ENCODE measurements at regions not wholly inside any gene's neighbourhood (a gene's known extent, or its start where the extent isn't known, plus 50 kb on each side); places are given as distances from the start of the nearest gene placed in this dataset.

DNA sequence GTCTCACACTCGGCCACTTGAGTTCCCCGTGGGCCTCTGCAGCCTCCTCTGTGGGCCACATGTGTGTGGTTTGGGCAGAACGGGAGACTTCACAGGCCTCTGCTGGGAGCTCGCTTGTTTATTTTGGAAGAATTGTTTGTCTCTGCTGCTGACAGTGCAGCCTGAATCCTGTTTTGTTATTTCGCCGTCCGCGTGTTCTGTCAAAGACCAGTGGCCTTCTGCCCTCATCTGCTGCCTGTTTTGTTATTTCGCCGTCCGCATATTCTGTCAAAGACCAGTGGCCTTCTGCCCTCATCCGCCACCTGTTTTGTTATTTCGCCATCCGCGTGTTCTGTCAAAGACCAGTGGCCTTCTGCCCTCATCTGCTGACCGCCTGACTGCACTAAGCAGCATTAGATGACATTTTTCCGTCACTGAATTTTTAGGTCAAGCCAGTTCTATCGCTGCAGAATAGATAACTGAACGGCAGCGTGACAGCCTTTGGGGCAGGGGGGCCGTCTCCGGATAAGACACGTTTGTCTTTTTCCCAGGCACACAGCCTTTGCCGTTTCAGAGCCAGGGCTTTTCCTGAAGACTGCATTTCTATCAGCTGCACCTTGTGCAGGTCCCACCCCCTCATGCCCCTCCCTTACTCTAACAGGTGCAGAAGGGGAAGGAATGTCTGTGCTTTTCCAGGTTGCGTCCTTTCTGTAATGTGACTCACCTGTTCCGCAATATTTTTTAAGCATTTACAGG lies 158.5 kb upstream of the AFDN start (continued):
- no peak for TF ChIP-seq RFX1 (IDR thresholded peaks at IDR 0.05)
- no peak; the same call in 1 of the 2 replicates for TF ChIP-seq KDM6A (CRISPR knock-in tag; IDR thresholded peaks at IDR 0.05; ENCODE audit: low read depth)
- peak; percentile 96 for TF ChIP-seq SOX5 (CRISPR knock-in tag; IDR thresholded peaks at IDR 0.05; ENCODE audit: borderline replicate concordance)
- TF ChIP-seq ZZZ3 (CRISPR knock-in tag; IDR thresholded peaks at IDR 0.05; ENCODE audit: borderline replicate concordance) = peak; percentile 41; the same call in 1 of the 2 replicates
- TF ChIP-seq RNF2 (conservative IDR thresholded peaks at IDR 0.05; ENCODE audit: low read depth) = peak; percentile 94; the same call in 1 of the 2 replicates
- no peak for TF ChIP-seq NFIC (IDR thresholded peaks at IDR 0.05; ENCODE audit: low read length)
- peak; percentile 89; the same call in 1 of the 2 replicates for TF ChIP-seq SMAD3 (CRISPR knock-in tag; IDR thresholded peaks at IDR 0.05)
- TF ChIP-seq ZNF251 (CRISPR knock-in tag; IDR thresholded peaks at IDR 0.05) = no peak
- TF ChIP-seq THYN1 (CRISPR knock-in tag; IDR thresholded peaks at IDR 0.05; ENCODE audit: borderline replicate concordance, low read depth) = peak; percentile 90
- peak; percentile 92; the same call in 1 of the 2 replicates for TF ChIP-seq ZIK1 (CRISPR knock-in tag; IDR thresholded peaks at IDR 0.05; ENCODE audit: borderline replicate concordance, low read depth)
- no peak for TF ChIP-seq ATRX (CRISPR knock-in tag; IDR thresholded peaks at IDR 0.05; ENCODE audit: borderline replicate concordance)
- TF ChIP-seq BHLHE40 (IDR thresholded peaks at IDR 0.05; ENCODE audit: low read length) = peak; percentile 70
- TF ChIP-seq, protein P1, sequence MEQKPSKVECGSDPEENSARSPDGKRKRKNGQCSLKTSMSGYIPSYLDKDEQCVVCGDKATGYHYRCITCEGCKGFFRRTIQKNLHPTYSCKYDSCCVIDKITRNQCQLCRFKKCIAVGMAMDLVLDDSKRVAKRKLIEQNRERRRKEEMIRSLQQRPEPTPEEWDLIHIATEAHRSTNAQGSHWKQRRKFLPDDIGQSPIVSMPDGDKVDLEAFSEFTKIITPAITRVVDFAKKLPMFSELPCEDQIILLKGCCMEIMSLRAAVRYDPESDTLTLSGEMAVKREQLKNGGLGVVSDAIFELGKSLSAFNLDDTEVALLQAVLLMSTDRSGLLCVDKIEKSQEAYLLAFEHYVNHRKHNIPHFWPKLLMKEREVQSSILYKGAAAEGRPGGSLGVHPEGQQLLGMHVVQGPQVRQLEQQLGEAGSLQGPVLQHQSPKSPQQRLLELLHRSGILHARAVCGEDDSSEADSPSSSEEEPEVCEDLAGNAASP (CRISPR knock-in tag; IDR thresholded peaks at IDR 0.05; ENCODE audit: borderline replicate concordance) = peak; percentile 82
- TF ChIP-seq, protein P2, sequence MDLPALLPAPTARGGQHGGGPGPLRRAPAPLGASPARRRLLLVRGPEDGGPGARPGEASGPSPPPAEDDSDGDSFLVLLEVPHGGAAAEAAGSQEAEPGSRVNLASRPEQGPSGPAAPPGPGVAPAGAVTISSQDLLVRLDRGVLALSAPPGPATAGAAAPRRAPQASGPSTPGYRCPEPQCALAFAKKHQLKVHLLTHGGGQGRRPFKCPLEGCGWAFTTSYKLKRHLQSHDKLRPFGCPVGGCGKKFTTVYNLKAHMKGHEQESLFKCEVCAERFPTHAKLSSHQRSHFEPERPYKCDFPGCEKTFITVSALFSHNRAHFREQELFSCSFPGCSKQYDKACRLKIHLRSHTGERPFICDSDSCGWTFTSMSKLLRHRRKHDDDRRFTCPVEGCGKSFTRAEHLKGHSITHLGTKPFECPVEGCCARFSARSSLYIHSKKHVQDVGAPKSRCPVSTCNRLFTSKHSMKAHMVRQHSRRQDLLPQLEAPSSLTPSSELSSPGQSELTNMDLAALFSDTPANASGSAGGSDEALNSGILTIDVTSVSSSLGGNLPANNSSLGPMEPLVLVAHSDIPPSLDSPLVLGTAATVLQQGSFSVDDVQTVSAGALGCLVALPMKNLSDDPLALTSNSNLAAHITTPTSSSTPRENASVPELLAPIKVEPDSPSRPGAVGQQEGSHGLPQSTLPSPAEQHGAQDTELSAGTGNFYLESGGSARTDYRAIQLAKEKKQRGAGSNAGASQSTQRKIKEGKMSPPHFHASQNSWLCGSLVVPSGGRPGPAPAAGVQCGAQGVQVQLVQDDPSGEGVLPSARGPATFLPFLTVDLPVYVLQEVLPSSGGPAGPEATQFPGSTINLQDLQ (CRISPR knock-in tag; IDR thresholded peaks at IDR 0.05) = no peak
- peak; percentile 99 for TF ChIP-seq TBX2 (CRISPR knock-in tag; IDR thresholded peaks at IDR 0.05; ENCODE audit: borderline replicate concordance)
- TF ChIP-seq NFKB2 (CRISPR knock-in tag; IDR thresholded peaks at IDR 0.05; ENCODE audit: borderline replicate concordance) = peak; percentile 50; the same call in 1 of the 2 replicates
- TF ChIP-seq RORA (CRISPR knock-in tag; IDR thresholded peaks at IDR 0.05) = no peak
- TF ChIP-seq, protein P3, sequence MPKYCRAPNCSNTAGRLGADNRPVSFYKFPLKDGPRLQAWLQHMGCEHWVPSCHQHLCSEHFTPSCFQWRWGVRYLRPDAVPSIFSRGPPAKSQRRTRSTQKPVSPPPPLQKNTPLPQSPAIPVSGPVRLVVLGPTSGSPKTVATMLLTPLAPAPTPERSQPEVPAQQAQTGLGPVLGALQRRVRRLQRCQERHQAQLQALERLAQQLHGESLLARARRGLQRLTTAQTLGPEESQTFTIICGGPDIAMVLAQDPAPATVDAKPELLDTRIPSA (CRISPR knock-in tag; IDR thresholded peaks at IDR 0.05; ENCODE audit: borderline replicate concordance) = no peak
- TF ChIP-seq ZNF20 (CRISPR knock-in tag; IDR thresholded peaks at IDR 0.05) = no peak
- peak; percentile 62; the same call in 1 of the 2 replicates for TF ChIP-seq ZNF780A (CRISPR knock-in tag; IDR thresholded peaks at IDR 0.05)
- TF ChIP-seq SRY (CRISPR knock-in tag; IDR thresholded peaks at IDR 0.05) = peak; percentile 95; the same call in 1 of the 2 replicates
- TF ChIP-seq, protein P4, sequence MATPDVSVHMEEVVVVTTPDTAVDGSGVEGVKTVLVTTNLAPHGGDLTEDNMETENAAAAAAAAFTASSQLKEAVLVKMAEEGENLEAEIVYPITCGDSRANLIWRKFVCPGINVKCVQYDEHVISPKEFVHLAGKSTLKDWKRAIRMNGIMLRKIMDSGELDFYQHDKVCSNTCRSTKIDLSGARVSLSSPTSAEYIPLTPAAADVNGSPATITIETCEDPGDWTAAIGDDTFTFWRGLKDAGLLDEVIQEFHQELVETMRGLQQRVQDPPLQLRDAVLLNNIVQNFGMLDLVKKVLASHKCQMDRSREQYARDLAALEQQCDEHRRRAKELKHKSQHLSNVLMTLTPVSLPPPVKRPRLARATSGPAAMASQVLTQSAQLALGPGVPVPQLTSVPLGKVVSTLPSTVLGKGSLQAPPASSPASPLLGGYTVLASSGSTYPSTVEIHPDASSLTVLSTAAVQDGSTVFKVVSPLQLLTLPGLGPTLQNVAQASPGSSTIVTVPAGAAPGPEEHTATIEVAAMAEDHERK (CRISPR knock-in tag; IDR thresholded peaks at IDR 0.05; ENCODE audit: low read depth) = 0 out of 2 replicates have a peak, but pooled peaks have one; percentile 15
- TF ChIP-seq ZBTB7A (CRISPR knock-in tag; IDR thresholded peaks at IDR 0.05) = peak; percentile 90
- TF ChIP-seq U2AF2 (IDR thresholded peaks at IDR 0.05; ENCODE audit: low read depth, low read length) = no peak
